NCI-H1694 treated with DMSO at 0.1 percent for 48 hours (cell line): ENCODE measurements at regions not wholly inside any gene's neighbourhood (a gene's known extent, or its start where the extent isn't known, plus 50 kb on each side); places are given as distances from the start of the nearest gene placed in this dataset.

Experiments
- DNase-seq: peaks from one replicate; lab custom pipeline; 2025; lab: John Stamatoyannopoulos, UW

GRCh38 chr1:189349607-189350006 lies 1128.1 kb downstream of the BRINP3 start:
- DNase-seq: no peak

GRCh38 chr1:189350983-189351616 lies 1126.6 kb downstream of the BRINP3 start:
- DNase-seq: no peak

GRCh38 chr1:189351960-189352359 lies 1125.7 kb downstream of the BRINP3 start:
- DNase-seq: no peak

- DNase-seq: no peak
These were observed 1121.5 kb downstream of the BRINP3 start for GRCh38 chr1:189356206-189356605.

- no peak for DNase-seq
These were observed 1120.3 kb downstream of the BRINP3 start for GRCh38 chr1:189357317-189357716.

- no peak for DNase-seq
These were observed 1108.1 kb downstream of the BRINP3 start for GRCh38 chr1:189369612-189370011.

- no peak for DNase-seq
These were observed 1102.8 kb downstream of the BRINP3 start for GRCh38 chr1:189374816-189375215.

- DNase-seq: no peak
These were observed 1072.2 kb downstream of the BRINP3 start for GRCh38 chr1:189405419-189405818.

- no peak for DNase-seq
These were observed 1067.9 kb downstream of the BRINP3 start for GRCh38 chr1:189409774-189410173.

- DNase-seq: no peak
These were observed 1052.8 kb downstream of the BRINP3 start for GRCh38 chr1:189424746-189425331.

GRCh38 chr1:189429610-189430009 lies 1048.1 kb downstream of the BRINP3 start:
- DNase-seq: no peak

- DNase-seq: no peak
These were observed 1046.2 kb downstream of the BRINP3 start for GRCh38 chr1:189431447-189431846.

- DNase-seq: no peak
These were observed 1044.9 kb downstream of the BRINP3 start for GRCh38 chr1:189432753-189433152.

- DNase-seq: no peak
These were observed 1043.2 kb downstream of the BRINP3 start for GRCh38 chr1:189434461-189434860.

- DNase-seq: no peak
These were observed 1042.3 kb downstream of the BRINP3 start for GRCh38 chr1:189435398-189435797.

- DNase-seq: no peak
These were observed 1038.9 kb downstream of the BRINP3 start for GRCh38 chr1:189438808-189439207.

GRCh38 chr1:189463166-189463565 lies 1014.5 kb downstream of the BRINP3 start:
- no peak for DNase-seq

- DNase-seq: no peak
These were observed 980.9 kb downstream of the BRINP3 start for GRCh38 chr1:189496768-189497167.

GRCh38 chr1:189499736-189500135 lies 977.9 kb downstream of the BRINP3 start:
- DNase-seq: no peak

GRCh38 chr1:189500778-189501177 lies 976.9 kb downstream of the BRINP3 start:
- DNase-seq: no peak

GRCh38 chr1:189510827-189511226 lies 966.8 kb downstream of the BRINP3 start:
- DNase-seq: no peak

GRCh38 chr1:189513091-189513490 lies 964.6 kb downstream of the BRINP3 start:
- DNase-seq: no peak

GRCh38 chr1:189522441-189522840 lies 955.2 kb downstream of the BRINP3 start:
- DNase-seq: no peak

- DNase-seq: no peak
These were observed 953.2 kb downstream of the BRINP3 start for GRCh38 chr1:189524501-189524900.
